Activated CD4-positive, CD25-positive, alpha-beta regulatory T cell treated with anti-CD3 and anti-CD28 coated beads, Interleukin-2, amount 50 U/mL, for 24 hours (primary cell): ENCODE measurements at regions not wholly inside any gene's neighbourhood (a gene's known extent, or its start where the extent isn't known, plus 50 kb on each side); places are given as distances from the start of the nearest gene placed in this dataset.
A peak's percentile ranks its signal among the peaks of the same experiment; 100 is the strongest.
"Not testable (repeated sequence)": the region's sequence is repeated elsewhere in the genome, so short reads cannot be mapped to it uniquely, and the experiment has no call there.

Source experiments
- ATAC-seq, 2 donors: fragments of 150-1000 bp; cut with Tn5 transposase; one replicate each; pipeline ENCODE4 v1.10.0; 2021; ENCODE audit warnings: mild to moderate bottlenecking in 1 of 2, moderate library complexity in 1 of 2

- no peak for ATAC-seq
Observed at GRCh38 chr6:140354296-140354695, 979.8 kb upstream of the CITED2 start.

- ATAC-seq, result no peak
Observed at GRCh38 chr6:140353536-140353935, 979.1 kb upstream of the CITED2 start.

GRCh38 chr6:140346428-140346827 is 972.0 kb upstream of the CITED2 start:
- ATAC-seq, result no peak

GRCh38 chr6:140345935-140346334 is 971.5 kb upstream of the CITED2 start:
- ATAC-seq, result no peak

GRCh38 chr6:140344142-140344913 is 969.9 kb upstream of the CITED2 start:
- ATAC-seq, result no peak

GRCh38 chr6:140343128-140343527 is 968.7 kb upstream of the CITED2 start:
- ATAC-seq, result no peak

- ATAC-seq, result no peak
Observed at GRCh38 chr6:140341272-140341671, 966.8 kb upstream of the CITED2 start.

- ATAC-seq, result no peak
Observed at GRCh38 chr6:140340795-140341194, 966.3 kb upstream of the CITED2 start.

- not testable (repeated sequence) for ATAC-seq
Observed at GRCh38 chr6:140339084-140339483, 964.6 kb upstream of the CITED2 start.

- ATAC-seq, result no peak
Observed at GRCh38 chr6:140321891-140322290, 947.4 kb upstream of the CITED2 start.

GRCh38 chr6:140320081-140321080 is 945.9 kb upstream of the CITED2 start:
- ATAC-seq, result no peak

GRCh38 chr6:140319209-140319608 is 944.8 kb upstream of the CITED2 start:
- ATAC-seq, result no peak

GRCh38 chr6:140318408-140318807 is 944.0 kb upstream of the CITED2 start:
- no peak for ATAC-seq

- ATAC-seq, result no peak
Observed at GRCh38 chr6:140317950-140318349, 943.5 kb upstream of the CITED2 start.

GRCh38 chr6:140316966-140317365 is 942.5 kb upstream of the CITED2 start:
- ATAC-seq, result peak in 1 of 2 donors; percentile 30

GRCh38 chr6:140314682-140315081 is 940.2 kb upstream of the CITED2 start:
- ATAC-seq, result no peak

GRCh38 chr6:140311146-140311545 is 936.7 kb upstream of the CITED2 start:
- ATAC-seq, result no peak

- no peak for ATAC-seq
Observed at GRCh38 chr6:140303218-140303949, 928.9 kb upstream of the CITED2 start.

GRCh38 chr6:140300331-140300730 is 925.9 kb upstream of the CITED2 start:
- ATAC-seq, result no peak

GRCh38 chr6:140289186-140289585 is 914.7 kb upstream of the CITED2 start:
- no peak for ATAC-seq

GRCh38 chr6:140285998-140286690 is 911.7 kb upstream of the CITED2 start:
- no peak for ATAC-seq

- no peak for ATAC-seq
Observed at GRCh38 chr6:140285471-140285870, 911.0 kb upstream of the CITED2 start.
